H1 (cell line): ENCODE measurements at regions not wholly inside any gene's neighbourhood (a gene's known extent, or its start where the extent isn't known, plus 50 kb on each side); places are given as distances from the start of the nearest gene placed in this dataset.

ENCODE experiments used
- CTCF ChIP-seq, 3 experiments: IDR thresholded peaks; 1 replicate in 2 of 3; 2 replicates in 1 of 3; pipeline versions ENCODE4 v1.5.1 to v1.6.1; 2011; ENCODE audit warnings: low read length in 3 of 3, mild to moderate bottlenecking in 3 of 3, inconsistent platforms in 2 of 3, low read depth in 1 of 3, moderate library complexity in 1 of 3; ENCODE audit not compliant: insufficient read depth in 1 of 3; ENCODE audit errors: control extremely low read depth in 1 of 3
- EP300 ChIP-seq, 2 experiments: IDR thresholded peaks; 1 replicate in 1 of 2; 2 replicates in 1 of 2; pipeline ENCODE4 v1.6.1; 2011 to 2012; ENCODE audit warnings: low read depth in 2 of 2, low read length in 2 of 2, mild to moderate bottlenecking in 2 of 2, borderline replicate concordance in 1 of 2, inconsistent platforms in 1 of 2, moderate library complexity in 1 of 2
- EZH2 ChIP-seq: fragments of 200-600 bp; sonication (generic); IDR thresholded peaks from 2 replicates; pipeline ENCODE4 v1.7.1; 2012; ENCODE audit warnings: low read depth, mild to moderate bottlenecking, moderate library complexity, low read length, inconsistent platforms; ENCODE audit not compliant: severe bottlenecking
- JUN ChIP-seq: IDR thresholded peaks from 2 replicates; pipeline ENCODE4 v1.6.1; 2011; ENCODE audit warnings: low read depth, mild to moderate bottlenecking, improper control_type of control experiment, low read length
- POLR2A ChIP-seq, 2 experiments: IDR thresholded peaks; 1 replicate in 1 of 2; 2 replicates in 1 of 2; pipeline ENCODE4 v1.6.1; 2011; ENCODE audit warnings: low read depth in 2 of 2, low read length in 2 of 2, mild to moderate bottlenecking in 2 of 2; ENCODE audit errors: control extremely low read depth in 1 of 2
- POLR2AphosphoS5 ChIP-seq: IDR thresholded peaks from 2 replicates; pipeline ENCODE4 v1.6.1; 2011; ENCODE audit warnings: low read depth, low read length
- RFX5 ChIP-seq: IDR thresholded peaks from 2 replicates; pipeline ENCODE4 v1.6.1; 2011; ENCODE audit warnings: low read depth, low read length, improper control_type of control experiment, borderline replicate concordance
- SUZ12 ChIP-seq: fragments of 200-600 bp; sonication (generic); IDR thresholded peaks from 2 replicates; pipeline ENCODE4 v1.6.1; 2012; ENCODE audit warnings: mild to moderate bottlenecking, inconsistent platforms, low read length, moderate library complexity, mixed read lengths
- TEAD4 ChIP-seq: IDR thresholded peaks from 2 replicates; pipeline ENCODE4 v1.6.1; 2012; ENCODE audit warnings: low read depth, low read length, inconsistent platforms, mixed read lengths
- YY1 ChIP-seq: IDR thresholded peaks from 2 replicates; pipeline ENCODE4 v1.6.1; 2011; ENCODE audit warnings: low read depth, mild to moderate bottlenecking, low read length

GRCh38 chr2:145494441-145494840 lies 974.5 kb upstream of the ZEB2 start:
- TF ChIP-seq CTCF (IDR thresholded peaks at IDR 0.05; ENCODE audit: control extremely low read depth in 1 of 3, insufficient read depth in 1 of 3, low read depth in 1 of 3, low read length in 3 of 3) (no peak), RFX5 (no peak), SUZ12 (no peak), YY1 (no peak), POLR2AphosphoS5 (no peak), JUN (no peak), EP300 (IDR thresholded peaks at IDR 0.05; ENCODE audit: borderline replicate concordance in 1 of 2, low read depth in 2 of 2, low read length in 2 of 2) (no peak), EZH2 (no peak), POLR2A (IDR thresholded peaks at IDR 0.05; ENCODE audit: control extremely low read depth in 1 of 2, low read depth in 2 of 2, low read length in 2 of 2) (no peak), TEAD4 (no peak)
